SH-SY5Y (cell line): ENCODE measurements at regions not wholly inside any gene's neighbourhood (a gene's known extent, or its start where the extent isn't known, plus 50 kb on each side); places are given as distances from the start of the nearest gene placed in this dataset.

Experiments
- GATA2 ChIP-seq: IDR thresholded peaks from 2 replicates; pipeline ENCODE4 v1.6.1; 2011; ENCODE audit warnings: mild to moderate bottlenecking, low read depth, low read length
- GATA3 ChIP-seq: IDR thresholded peaks from 2 replicates; pipeline ENCODE4 v1.6.1; 2011; ENCODE audit warnings: low read depth, mild to moderate bottlenecking, low read length, moderate library complexity

- TF ChIP-seq GATA2 (no peak), GATA3 (no peak)
Measured at GRCh38 chr3:168850109-168850508, 754.4 kb upstream of the GOLIM4 start.
